Gastrocnemius medialis (tissue), 4 donors: ENCODE measurements at regions not wholly inside any gene's neighbourhood (a gene's known extent, or its start where the extent isn't known, plus 50 kb on each side); places are given as distances from the start of the nearest gene placed in this dataset.

Experiments
- ATAC-seq, 2 donors: fragments of 150-250 bp; one replicate each; pipeline ENCODE4 v1.9.1; 2016
- DNase-seq, 2 donors: peaks; one replicate each; pipeline ENCODE4 v3.0.0-alpha.2; 2019
- H3K27ac ChIP-seq, 4 donors: fragments of 200-600 bp; sonication (generic); 1 replicate in 1 of 4; 2 replicates in 3 of 4; pipeline ENCODE4 v1.5.1; 2016 to 2018; ENCODE audit warnings: mild to moderate bottlenecking in 2 of 4, moderate library complexity in 1 of 4
- H3K27me3 ChIP-seq, 3 donors: fragments of 200-600 bp; sonication (generic) in 2 of 3; 1 replicate in 1 of 3; 2 replicates in 2 of 3; pipeline versions ENCODE4 v1.5.1 to v1.6.0; 2016 to 2019; ENCODE audit warnings: mild to moderate bottlenecking in 1 of 3, moderate library complexity in 1 of 3
- H3K36me3 ChIP-seq, 2 donors: fragments of 200-600 bp; sonication (generic) in 1 of 2; one replicate each; pipeline ENCODE4 v1.5.1; 2017 to 2018
- H3K4me1 ChIP-seq, 2 donors: fragments of 200-600 bp; sonication (generic) in 1 of 2; one replicate each; pipeline ENCODE4 v1.5.1; 2016 to 2017; ENCODE audit warnings: mild to moderate bottlenecking in 2 of 2
- H3K4me3 ChIP-seq, 4 donors: fragments of 200-600 bp; sonication (generic) in 3 of 4; 1 replicate in 1 of 4; 2 replicates in 3 of 4; pipeline ENCODE4 v1.5.1; 2016 to 2019; ENCODE audit warnings: mild to moderate bottlenecking in 2 of 4
- H3K9me3 ChIP-seq, 3 donors: fragments of 200-600 bp; sonication (generic) in 2 of 3; 1 replicate in 1 of 3; 2 replicates in 2 of 3; pipeline ENCODE4 v1.5.1; 2016 to 2019
- POLR2A ChIP-seq, 2 donors: fragments of 450-650 bp; IDR thresholded peaks; one replicate each; pipeline ENCODE4 v1.6.1; 2017; ENCODE audit warnings: antibody characterized with exemption in 2 of 2, mild to moderate bottlenecking in 2 of 2, moderate library complexity in 2 of 2
- in situ Hi-C, 4 donors: fragments of 200-750 bp; cut with MboI; loops; one replicate each; pipeline versions ENCODE4 v1.15.0 to v1.8.0; 2017; ENCODE audit warnings: low sequenced_read_pairs in 4 of 4
- intact Hi-C: fragments of 100-400 bp; cut with DNase I; formaldehyde crosslinking; loops from one replicate; pipeline ENCODE4 v1.15.1; 2023; ENCODE audit warnings: low total_unique reads
- TF ChIP-seq, protein P1 (sequence below), 5 experiments: fragments of 450-650 bp in 3 of 5; fragments of 200-600 bp in 2 of 5; sonication (generic) in 2 of 5; IDR thresholded peaks in 4 of 5; conservative IDR thresholded peaks in 1 of 5; 1 replicate in 4 of 5; 2 replicates in 1 of 5; pipeline ENCODE4 v1.5.1; 2016 to 2019; ENCODE audit warnings: antibody characterized with exemption in 5 of 5, mild to moderate bottlenecking in 3 of 5, moderate library complexity in 3 of 5

DNA sequence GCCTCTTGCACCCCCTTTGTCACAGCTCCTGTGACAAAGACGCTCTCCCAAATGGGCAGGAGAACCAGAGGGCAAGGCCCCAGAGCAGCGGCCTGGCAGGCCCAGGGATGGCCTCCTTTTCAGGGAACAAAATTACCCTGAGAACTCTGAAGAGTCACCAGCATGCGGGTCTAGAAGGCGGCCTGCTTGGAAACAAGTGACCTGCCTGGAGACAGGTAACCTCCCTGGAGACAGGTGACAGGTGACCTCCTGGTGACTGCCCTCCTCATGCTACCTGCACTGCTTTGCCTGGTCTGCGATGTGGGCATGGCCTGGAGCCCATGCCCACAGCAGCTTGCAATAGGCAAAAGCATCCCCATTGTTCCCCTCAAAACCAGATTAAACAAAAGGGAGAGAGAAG is 86.5 kb upstream of the ZC3H12A start:
- ATAC-seq = no peak
- intact Hi-C loops = no loop called here
- Histone ChIP-seq H3K27ac (no peak overlapping the region), H3K9me3 (no peaks in the 10 kb centered on the region), H3K4me3 (no peak overlapping the region), H3K36me3 (no peaks in the 10 kb centered on the region), H3K27me3 (peaks cover 0 to 1% (median 0%) of the 10 kb centered on the region in 3 donors), H3K4me1 (no peaks in the 10 kb centered on the region)
- TF ChIP-seq POLR2A (IDR thresholded peaks at IDR 0.05) = no peak
- TF ChIP-seq, protein P1, sequence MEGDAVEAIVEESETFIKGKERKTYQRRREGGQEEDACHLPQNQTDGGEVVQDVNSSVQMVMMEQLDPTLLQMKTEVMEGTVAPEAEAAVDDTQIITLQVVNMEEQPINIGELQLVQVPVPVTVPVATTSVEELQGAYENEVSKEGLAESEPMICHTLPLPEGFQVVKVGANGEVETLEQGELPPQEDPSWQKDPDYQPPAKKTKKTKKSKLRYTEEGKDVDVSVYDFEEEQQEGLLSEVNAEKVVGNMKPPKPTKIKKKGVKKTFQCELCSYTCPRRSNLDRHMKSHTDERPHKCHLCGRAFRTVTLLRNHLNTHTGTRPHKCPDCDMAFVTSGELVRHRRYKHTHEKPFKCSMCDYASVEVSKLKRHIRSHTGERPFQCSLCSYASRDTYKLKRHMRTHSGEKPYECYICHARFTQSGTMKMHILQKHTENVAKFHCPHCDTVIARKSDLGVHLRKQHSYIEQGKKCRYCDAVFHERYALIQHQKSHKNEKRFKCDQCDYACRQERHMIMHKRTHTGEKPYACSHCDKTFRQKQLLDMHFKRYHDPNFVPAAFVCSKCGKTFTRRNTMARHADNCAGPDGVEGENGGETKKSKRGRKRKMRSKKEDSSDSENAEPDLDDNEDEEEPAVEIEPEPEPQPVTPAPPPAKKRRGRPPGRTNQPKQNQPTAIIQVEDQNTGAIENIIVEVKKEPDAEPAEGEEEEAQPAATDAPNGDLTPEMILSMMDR (IDR thresholded peaks at IDR 0.05 in 4 of 5, conservative IDR thresholded peaks at IDR 0.05 in 1 of 5) = no peak
- in situ Hi-C loops = no loop called here
- DNase-seq = no peak

GRCh38 chr1:37389327-37389726 is 85.1 kb upstream of the ZC3H12A start:
- TF ChIP-seq POLR2A (IDR thresholded peaks at IDR 0.05) = no peak
- TF ChIP-seq, protein P1 (IDR thresholded peaks at IDR 0.05 in 4 of 5, conservative IDR thresholded peaks at IDR 0.05 in 1 of 5) = no peak
- Histone ChIP-seq H3K4me1 (no peaks in the 10 kb centered on the region), H3K27ac (no peak overlapping the region), H3K9me3 (no peaks in the 10 kb centered on the region), H3K27me3 (peaks cover 0 to 10% (median 9%) of the 10 kb centered on the region in 3 donors), H3K4me3 (no peak overlapping the region), H3K36me3 (no peaks in the 10 kb centered on the region)
- ATAC-seq (no peak), DNase-seq (no peak)
- in situ Hi-C loops (no loop called here), intact Hi-C loops (no loop called here)

- DNase-seq = no peak
- in situ Hi-C loops = no loop called here
- ATAC-seq = no peak
- Histone ChIP-seq H3K4me3 (no peak overlapping the region), H3K36me3 (no peaks in the 10 kb centered on the region), H3K27ac (no peak overlapping the region), H3K4me1 (no peaks in the 10 kb centered on the region), H3K27me3 (peaks cover 3 to 25% (median 9%) of the 10 kb centered on the region in 3 donors), H3K9me3 (no peaks in the 10 kb centered on the region)
- intact Hi-C loops = no loop called here
- no peak for TF ChIP-seq POLR2A (IDR thresholded peaks at IDR 0.05)
- TF ChIP-seq, protein P1 (IDR thresholded peaks at IDR 0.05 in 4 of 5, conservative IDR thresholded peaks at IDR 0.05 in 1 of 5) = no peak
Observed at GRCh38 chr1:37391211-37392011, 83.0 kb upstream of the ZC3H12A start.

DNA sequence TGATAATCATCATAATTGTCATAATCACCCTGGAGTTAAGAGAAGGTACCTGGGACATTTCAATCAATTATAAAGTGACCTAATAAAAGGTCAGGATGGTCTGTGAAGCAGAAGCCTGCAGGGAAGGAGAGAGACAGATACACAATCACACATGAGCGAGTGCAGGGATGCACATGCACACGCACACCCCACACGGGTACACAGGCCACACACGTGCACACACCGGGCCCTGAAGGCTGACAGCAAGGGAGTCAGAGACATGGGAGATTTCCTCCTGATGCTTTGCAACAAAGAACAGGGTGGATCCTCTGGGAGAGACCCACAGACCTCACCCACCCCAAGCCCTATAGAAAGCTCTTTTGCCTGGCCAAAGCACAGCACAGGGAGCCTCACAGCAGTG is 82.3 kb upstream of the ZC3H12A start:
- peaks cover 3 to 28% (median 9%) of the 10 kb centered on the region in 3 donors for H3K27me3 ChIP-seq
- no peak overlapping the region for H3K4me3 ChIP-seq
- H3K36me3 ChIP-seq = no peaks in the 10 kb centered on the region
- H3K9me3 ChIP-seq = no peaks in the 10 kb centered on the region
- no peak for TF ChIP-seq POLR2A (IDR thresholded peaks at IDR 0.05)
- TF ChIP-seq, protein P1 (IDR thresholded peaks at IDR 0.05 in 4 of 5, conservative IDR thresholded peaks at IDR 0.05 in 1 of 5) = no peak
- ATAC-seq (no peak), DNase-seq (no peak)
- intact Hi-C loops = no loop called here
- in situ Hi-C loops = no loop called here
- H3K4me1 ChIP-seq = no peaks in the 10 kb centered on the region
- H3K27ac ChIP-seq = no peak overlapping the region
